ENCODE measurements at regions not wholly inside any gene's neighbourhood (a gene's known extent, or its start where the extent isn't known, plus 50 kb on each side); places are given as distances from the start of the nearest gene placed in this dataset.

- ChIA-PET CTCF (no interaction called here), POLR2A (no interaction called here)
- no peak for ATAC-seq
- Mint-ChIP-seq H3K9me3 (peaks cover 32% of the 10 kb centered on the region), H3K36me3 (peaks cover 36% of the 10 kb centered on the region), H3K27ac (no peak overlapping the region), H3K27me3 (ENCODE audit: low read depth) (no peaks in the 10 kb centered on the region), H3K4me3 (no peak overlapping the region), H3K4me1 (peaks cover 8% of the 10 kb centered on the region)
- no peak for TF ChIP-seq TEAD4 (CRISPR knock-in tag; IDR thresholded peaks at IDR 0.05)
- TF ChIP-seq SMAD4 (CRISPR knock-in tag; IDR thresholded peaks at IDR 0.05), result no peak
- TF ChIP-seq MYBL2 (CRISPR knock-in tag; IDR thresholded peaks at IDR 0.05), result no peak
- no peak for TF ChIP-seq GTF2I (CRISPR knock-in tag; conservative IDR thresholded peaks at IDR 0.05)
- no peak for TF ChIP-seq ZBTB43 (CRISPR knock-in tag; IDR thresholded peaks at IDR 0.05)
- TF ChIP-seq NFATC4 (CRISPR knock-in tag; IDR thresholded peaks at IDR 0.05), result no peak
- no peak for TF ChIP-seq ZNF232 (CRISPR knock-in tag; IDR thresholded peaks at IDR 0.05)
- no peak for TF ChIP-seq NFE2L1 (CRISPR knock-in tag; IDR thresholded peaks at IDR 0.05)
- no peak for TF ChIP-seq RORB (CRISPR knock-in tag; IDR thresholded peaks at IDR 0.05)
- TF ChIP-seq AFF4 (CRISPR knock-in tag; IDR thresholded peaks at IDR 0.05; ENCODE audit: borderline replicate concordance), result no peak
- TF ChIP-seq USF1 (CRISPR knock-in tag; IDR thresholded peaks at IDR 0.05), result no peak
- TF ChIP-seq FOXP4 (CRISPR knock-in tag; IDR thresholded peaks at IDR 0.05), result no peak
- TF ChIP-seq JAZF1 (CRISPR knock-in tag; IDR thresholded peaks at IDR 0.05), result no peak
- no peak for TF ChIP-seq ZNF512 (CRISPR knock-in tag; IDR thresholded peaks at IDR 0.05; ENCODE audit: borderline replicate concordance)
- no peak for TF ChIP-seq ZNF281 (CRISPR knock-in tag; IDR thresholded peaks at IDR 0.05)
- no peak for TF ChIP-seq AR (CRISPR knock-in tag; IDR thresholded peaks at IDR 0.05)
- no peak for TF ChIP-seq MXD4 (CRISPR knock-in tag; IDR thresholded peaks at IDR 0.05; ENCODE audit: borderline replicate concordance)
- no peak for TF ChIP-seq SOX15 (CRISPR knock-in tag; IDR thresholded peaks at IDR 0.05)
- no peak for DNase-seq (ENCODE audit: low spot score)
Observed at GRCh38 chrX:94551831-94552230, 877.8 kb downstream of the FAM133A start.

Measured in WTC11 (cell line).